ENCODE measurements at regions not wholly inside any gene's neighbourhood (a gene's known extent, or its start where the extent isn't known, plus 50 kb on each side); places are given as distances from the start of the nearest gene placed in this dataset.
"Not testable (repeated sequence)": the region's sequence is repeated elsewhere in the genome, so short reads cannot be mapped to it uniquely, and the experiment has no call there.

DNA sequence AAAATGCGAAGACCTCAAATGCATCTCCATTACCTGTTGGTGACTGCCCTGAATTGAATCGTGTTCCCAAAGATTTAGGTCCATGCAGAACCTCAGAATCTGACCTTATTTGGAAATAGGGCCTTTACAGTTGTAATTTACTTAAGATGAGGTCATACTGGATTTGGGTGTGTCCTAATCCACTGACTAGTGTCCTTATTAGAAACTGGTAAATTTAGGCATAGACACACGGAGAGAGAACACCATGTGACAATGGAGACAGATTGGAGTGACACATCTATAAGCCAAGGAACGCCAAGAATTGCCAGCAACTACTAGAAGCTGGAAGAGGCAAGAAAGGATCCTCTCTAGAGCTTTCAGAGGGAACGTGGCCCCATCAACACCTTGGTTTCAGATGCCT lies 203.1 kb downstream of the SMAD2 start:
- no peak for DNase-seq

DNA sequence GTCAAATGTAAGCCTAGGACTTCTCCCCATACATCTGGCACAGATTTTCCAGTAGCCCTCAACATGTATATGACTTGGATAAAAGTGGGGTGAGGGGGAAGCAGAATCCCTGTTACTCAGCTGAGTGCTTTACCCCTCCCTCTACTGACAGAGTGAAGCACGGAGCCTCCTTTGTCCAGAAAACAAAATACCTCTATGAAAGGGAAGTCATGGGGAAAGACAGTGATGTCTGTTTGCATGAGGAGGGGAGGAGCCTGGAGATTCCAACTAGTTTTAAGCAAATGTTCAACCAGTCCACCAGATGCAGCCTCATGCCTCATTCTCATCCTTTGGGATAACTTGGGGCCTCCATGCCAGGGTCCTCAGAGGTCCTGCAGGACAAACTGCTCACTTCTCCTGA lies 203.9 kb downstream of the SMAD2 start:
- no peak for DNase-seq

DNA sequence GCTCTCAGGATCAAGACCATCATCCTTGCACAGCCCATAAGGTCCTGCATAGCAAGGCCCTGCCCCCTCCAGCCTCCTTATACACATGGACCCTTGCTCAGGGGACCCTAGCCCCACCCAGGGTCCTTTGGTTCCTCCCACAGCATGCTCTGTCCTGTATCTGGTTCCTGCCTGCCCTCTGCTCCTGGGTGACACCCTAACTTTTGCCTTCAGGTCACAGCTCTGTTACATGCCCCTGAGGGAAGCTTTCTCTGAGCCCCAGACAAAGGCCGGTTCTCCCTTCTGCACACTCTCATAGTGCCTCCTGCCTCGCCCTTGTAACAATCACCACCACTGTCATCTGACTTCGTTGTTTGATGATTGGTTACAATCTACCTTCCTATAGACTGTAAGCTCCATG lies 204.8 kb downstream of the SMAD2 start:
- no peak for DNase-seq

GRCh38 chr18:47724186-47724975 lies 206.1 kb downstream of the SMAD2 start:
- no peak for DNase-seq

GRCh38 chr18:47721876-47722275 lies 208.6 kb downstream of the SMAD2 start:
- DNase-seq = no peak

- DNase-seq = no peak
These were observed 209.7 kb downstream of the SMAD2 start for GRCh38 chr18:47720741-47721140.

DNA sequence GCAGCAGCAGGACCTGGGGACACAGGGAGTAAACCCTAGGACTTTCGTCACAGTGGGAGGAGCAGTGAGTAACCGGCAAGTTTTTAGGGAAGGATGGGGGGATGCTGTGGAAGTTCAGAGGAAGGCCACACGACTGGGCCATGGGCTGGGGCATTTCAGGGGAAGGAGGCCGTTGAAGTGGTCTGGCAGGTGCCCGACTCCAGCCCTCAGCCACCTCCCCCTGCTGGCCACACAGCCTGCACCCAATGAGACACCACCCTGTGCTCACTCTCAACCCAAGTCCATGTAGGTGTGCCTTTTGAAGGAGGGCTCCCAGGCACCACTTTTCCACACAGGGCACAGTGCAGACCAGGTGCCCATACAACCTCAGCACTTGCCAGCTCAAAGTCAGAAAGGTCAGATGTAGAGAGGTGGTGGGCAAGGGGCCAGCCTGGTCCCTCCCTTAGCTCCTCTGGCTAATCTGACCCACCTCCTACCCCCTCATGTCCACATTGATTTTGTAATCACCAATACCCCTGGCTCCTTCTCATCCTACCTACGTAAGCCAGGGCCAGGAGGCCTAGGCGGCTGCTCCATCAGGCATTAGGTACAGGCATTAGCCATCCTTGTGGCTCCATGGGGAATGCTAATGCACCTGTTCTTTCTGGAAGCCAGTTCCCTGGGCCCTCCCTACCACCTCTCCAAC lies 211.2 kb downstream of the SMAD2 start:
- DNase-seq = no peak

DNA sequence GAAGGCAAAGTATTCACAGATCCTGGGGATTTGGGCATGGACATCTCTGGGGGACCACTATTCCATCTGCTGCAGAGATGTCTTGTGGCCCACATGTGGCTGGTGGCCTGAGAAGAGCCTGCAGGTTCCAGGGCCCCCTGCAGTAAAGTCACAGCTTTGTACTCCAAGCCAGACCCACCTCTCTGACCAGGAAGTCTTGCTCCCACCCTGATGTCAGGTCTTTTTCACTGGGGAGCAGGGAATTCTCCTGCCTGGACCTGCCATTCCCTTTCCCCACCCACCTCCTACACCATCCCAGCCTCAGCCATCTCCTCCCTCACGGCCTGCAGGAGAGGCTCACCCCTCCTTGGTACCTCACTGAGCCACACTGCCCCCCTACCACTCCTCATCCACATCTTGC lies 211.8 kb downstream of the SMAD2 start:
- no peak for DNase-seq

DNA sequence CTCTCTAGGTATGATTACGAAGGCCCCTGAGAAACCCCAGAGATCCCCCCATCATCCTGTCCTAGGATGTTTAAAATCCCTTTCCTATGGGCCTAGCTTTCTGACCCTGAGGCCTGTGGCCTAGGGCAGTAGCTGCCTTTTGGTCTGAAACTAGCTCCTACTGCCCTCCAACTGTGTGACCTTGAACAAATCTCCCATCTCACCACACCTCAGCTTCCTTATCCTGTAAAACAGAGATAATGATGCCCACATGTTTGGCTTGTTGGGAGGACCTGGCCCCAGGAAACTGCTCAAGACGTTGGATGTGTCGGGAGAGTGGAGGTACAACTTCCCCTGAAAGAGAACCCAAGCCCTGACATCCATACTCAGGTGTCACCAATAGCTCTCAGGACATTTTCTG lies 213.2 kb downstream of the SMAD2 start:
- DNase-seq = no peak

DNA sequence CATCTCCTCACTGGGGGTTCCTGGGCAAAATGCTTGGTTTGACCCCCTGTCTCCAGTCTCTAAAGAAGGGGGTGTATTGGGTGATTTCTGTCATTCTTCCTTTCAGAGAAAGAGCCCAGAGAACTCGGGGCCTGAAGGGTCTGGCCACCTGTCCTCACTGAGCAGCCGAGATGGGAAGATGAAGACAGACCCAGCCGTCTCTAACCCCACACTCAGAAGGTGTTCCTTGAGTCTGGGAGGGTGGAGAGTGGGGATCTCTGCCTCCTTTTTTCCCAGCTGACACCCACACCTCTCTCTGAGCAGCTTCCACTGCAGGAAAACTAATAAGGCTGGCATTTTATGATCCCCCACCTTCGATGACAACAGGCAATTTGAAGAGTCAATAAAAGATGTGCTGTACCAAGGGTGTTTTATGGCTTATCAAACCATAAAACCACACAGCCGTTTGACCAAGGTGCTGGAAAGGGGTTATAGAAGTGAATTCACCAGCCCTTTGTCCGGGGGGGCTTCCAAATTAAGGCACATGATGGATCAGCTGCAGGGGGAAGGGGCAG lies 213.8 kb downstream of the SMAD2 start:
- no peak for DNase-seq

- DNase-seq = no peak
These were observed 220.0 kb downstream of the SMAD2 start for GRCh38 chr18:47710451-47710850.

GRCh38 chr18:47709556-47709955 lies 220.9 kb downstream of the SMAD2 start:
- DNase-seq = no peak

DNA sequence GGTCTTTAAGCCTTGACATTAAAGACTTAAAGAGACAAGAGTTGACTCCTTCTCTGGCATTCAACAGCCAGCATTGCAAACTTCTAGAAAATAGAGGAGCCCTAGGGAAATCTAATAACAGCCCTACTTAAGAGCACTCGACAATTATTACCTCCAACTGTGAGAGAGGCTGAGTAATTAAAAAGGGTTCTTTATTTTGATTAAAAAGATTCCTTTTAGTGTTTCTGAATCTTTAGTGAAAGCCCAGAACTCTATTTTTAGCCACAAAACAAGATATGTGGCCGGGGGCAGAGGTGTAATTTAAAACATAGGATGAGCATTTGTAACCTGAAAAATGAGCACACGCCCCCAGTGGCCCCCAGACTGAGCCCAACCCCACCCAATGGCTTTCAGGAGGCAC lies 222.3 kb downstream of the SMAD2 start:
- DNase-seq = no peak

DNA sequence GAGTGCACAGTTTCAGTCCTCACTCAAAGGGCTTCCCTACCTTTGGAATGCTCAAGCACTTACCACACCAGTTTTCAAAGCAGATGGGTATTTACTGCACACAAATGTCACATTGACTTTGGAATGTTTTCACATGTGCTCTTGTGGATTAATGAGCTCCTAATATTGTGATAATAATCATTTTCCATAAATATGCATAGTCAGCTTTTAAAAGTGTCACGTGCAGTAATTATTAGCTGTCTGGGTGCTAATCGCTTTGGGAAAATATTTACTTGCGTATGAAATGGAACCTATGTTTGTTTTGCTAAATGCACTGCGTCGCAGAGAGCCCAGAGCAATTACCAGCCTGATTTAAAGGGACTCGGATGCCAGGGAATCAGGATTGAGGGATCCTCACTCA lies 229.3 kb downstream of the SMAD2 start:
- DNase-seq = no peak

GRCh38 chr18:47696870-47697269 lies 233.6 kb downstream of the SMAD2 start:
- DNase-seq = no peak

- no peak for DNase-seq
These were observed 238.8 kb downstream of the SMAD2 start for GRCh38 chr18:47691611-47692010.

DNA sequence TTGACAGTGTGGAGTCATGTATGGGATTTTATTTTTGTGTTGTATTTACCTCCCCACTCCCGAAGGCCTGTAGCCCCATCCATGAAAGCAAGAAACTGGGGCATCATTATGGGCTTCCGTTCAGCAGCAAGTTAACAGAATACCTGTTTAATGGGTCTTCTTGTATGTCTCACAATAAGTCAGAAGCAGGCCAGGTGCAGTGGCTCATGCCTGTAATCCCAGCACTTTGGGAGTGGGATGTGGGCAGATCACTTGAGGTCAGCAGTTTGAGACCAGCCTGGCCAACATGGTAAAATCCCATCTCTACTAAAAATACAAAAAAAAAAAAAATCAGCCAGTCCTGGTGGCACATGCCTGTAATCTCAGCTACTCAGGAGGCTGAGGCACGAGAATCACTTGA lies 239.7 kb downstream of the SMAD2 start:
- not testable (repeated sequence) for DNase-seq

DNA sequence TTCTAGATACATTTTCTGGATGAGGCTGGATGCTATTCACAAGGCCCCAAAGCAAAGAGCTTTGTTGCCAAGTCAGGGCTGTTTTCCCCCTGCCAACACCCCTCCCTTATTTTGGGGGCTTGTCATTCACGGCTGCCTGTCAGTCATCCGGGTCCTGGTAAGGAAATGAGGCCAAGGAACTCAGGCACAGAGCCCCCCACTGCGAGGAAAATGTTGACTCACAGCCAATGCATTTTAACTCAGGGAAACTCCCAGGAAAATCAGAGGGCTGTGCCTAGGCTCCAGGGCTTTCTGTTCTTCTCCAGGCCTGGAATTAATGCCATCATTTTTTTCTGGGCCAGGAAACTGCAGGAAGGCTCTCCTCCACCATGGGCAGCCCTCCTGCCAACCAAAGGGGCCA lies 241.1 kb downstream of the SMAD2 start:
- DNase-seq = no peak

GRCh38 chr18:47686806-47687205 lies 243.7 kb downstream of the SMAD2 start:
- no peak for DNase-seq

DNA sequence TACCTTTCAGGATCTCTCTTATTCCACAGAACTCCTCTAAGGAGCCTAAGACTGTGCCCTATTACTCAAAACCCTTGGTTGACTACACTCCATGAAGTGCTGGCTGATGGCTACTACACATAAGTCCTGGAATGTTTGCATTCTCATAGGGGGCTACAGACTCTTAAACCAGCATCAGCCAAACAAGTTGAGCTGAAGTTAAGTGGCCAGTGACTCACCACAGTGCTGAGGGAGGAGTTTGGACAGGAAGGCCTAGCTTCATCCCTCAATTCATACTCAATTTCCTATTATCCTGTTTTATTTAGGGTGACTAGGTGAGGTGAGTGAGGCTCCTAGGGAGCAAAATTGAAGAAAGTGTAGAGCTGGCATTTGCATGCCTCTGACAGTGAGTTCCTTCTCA lies 246.7 kb downstream of the SMAD2 start:
- DNase-seq = no peak

DNA sequence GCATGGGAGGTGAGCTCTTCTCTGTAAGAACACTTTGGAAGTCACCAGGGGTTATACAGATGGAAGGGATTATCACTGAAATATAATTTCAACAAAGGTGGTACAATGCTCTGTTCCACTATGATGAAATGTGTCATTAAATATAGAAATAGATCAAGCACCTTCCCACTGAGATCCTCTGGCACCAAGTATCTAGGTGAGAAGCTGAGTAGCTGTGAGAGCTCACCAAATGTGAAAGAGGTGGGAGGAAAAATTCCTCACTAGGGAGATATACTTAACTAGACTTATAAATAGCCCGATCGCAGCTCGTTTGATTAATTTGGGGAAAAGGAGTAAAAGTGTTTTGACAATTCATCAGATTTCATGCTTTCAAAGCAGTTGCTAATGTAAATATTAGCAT lies 247.6 kb downstream of the SMAD2 start:
- no peak for DNase-seq

DNA sequence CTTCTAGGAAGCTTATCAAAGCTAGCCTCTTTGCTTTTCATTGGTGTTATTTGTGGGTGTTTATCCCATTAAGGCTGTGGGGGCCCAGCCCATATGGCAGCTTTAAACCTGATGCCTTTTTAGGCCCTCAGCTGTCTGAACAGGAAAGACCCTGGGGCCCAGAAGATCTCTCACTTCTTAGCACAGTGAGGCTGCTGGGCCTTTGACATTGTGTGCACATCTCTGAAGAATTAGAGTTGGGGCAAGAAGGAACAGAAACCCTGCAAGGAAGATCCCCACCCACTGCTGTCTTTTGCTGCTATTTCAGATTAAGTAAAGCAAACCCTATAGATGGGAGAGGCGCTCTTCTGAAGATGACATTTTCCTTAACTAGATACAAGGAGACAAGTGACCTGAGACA lies 250.0 kb downstream of the SMAD2 start:
- DNase-seq = no peak

DNA sequence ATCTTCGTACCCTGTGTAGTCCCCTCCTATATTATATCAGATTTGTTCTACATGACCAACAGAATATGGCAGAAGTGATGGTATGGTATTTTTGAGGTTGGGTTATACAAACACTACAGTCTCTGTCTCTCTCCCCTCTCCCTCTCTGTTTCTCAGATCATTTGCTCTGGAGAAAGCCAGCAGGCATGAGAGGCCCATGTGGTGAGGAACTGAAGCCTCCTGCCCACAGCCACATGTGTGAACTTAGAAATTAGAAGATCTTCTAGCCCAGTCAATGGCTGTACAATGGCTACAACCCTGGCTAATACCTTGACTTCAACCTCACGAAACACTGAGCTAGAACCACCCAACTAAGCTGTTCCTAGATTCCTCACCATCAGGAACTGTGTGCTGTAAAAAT lies 250.6 kb downstream of the SMAD2 start:
- no peak for DNase-seq

- no peak for DNase-seq
These were observed 252.5 kb downstream of the SMAD2 start for GRCh38 chr18:47677952-47678351.

All from effector CD8-positive, alpha-beta T cell (primary cell).